ENCODE measurements at regions not wholly inside any gene's neighbourhood (a gene's known extent, or its start where the extent isn't known, plus 50 kb on each side); places are given as distances from the start of the nearest gene placed in this dataset.

- no peak for DNase-seq (ENCODE audit: low read depth, low spot score)
Measured at GRCh38 chr2:226440127-226440918, 359.3 kb downstream of the IRS1 start.

GRCh38 chr2:226439337-226439736 is 360.3 kb downstream of the IRS1 start:
- DNase-seq (ENCODE audit: low read depth, low spot score), result no peak

- no peak for DNase-seq (ENCODE audit: low read depth, low spot score)
Measured at GRCh38 chr2:226435146-226435545, 364.5 kb downstream of the IRS1 start.

- no peak for DNase-seq (ENCODE audit: low read depth, low spot score)
Measured at GRCh38 chr2:226434702-226435101, 364.9 kb downstream of the IRS1 start.

GRCh38 chr2:226431288-226431948 is 368.2 kb downstream of the IRS1 start:
- DNase-seq (ENCODE audit: low read depth, low spot score), result no peak

- DNase-seq (ENCODE audit: low read depth, low spot score), result no peak
Measured at GRCh38 chr2:226429476-226429875, 370.1 kb downstream of the IRS1 start.

- DNase-seq (ENCODE audit: low read depth, low spot score), result no peak
Measured at GRCh38 chr2:226427538-226428307, 371.9 kb downstream of the IRS1 start.

- no peak for DNase-seq (ENCODE audit: low read depth, low spot score)
Measured at GRCh38 chr2:226426292-226426736, 373.3 kb downstream of the IRS1 start.

GRCh38 chr2:226424971-226425370 is 374.6 kb downstream of the IRS1 start:
- no peak for DNase-seq (ENCODE audit: low read depth, low spot score)

GRCh38 chr2:226423498-226423960 is 376.1 kb downstream of the IRS1 start:
- DNase-seq (ENCODE audit: low read depth, low spot score), result no peak

GRCh38 chr2:226420646-226421045 is 379.0 kb downstream of the IRS1 start:
- DNase-seq (ENCODE audit: low read depth, low spot score), result no peak

GRCh38 chr2:226418521-226418920 is 381.1 kb downstream of the IRS1 start:
- DNase-seq (ENCODE audit: low read depth, low spot score), result no peak

- no peak for DNase-seq (ENCODE audit: low read depth, low spot score)
Measured at GRCh38 chr2:226414335-226414734, 385.3 kb downstream of the IRS1 start.

GRCh38 chr2:226413498-226414130 is 386.0 kb downstream of the IRS1 start:
- DNase-seq (ENCODE audit: low read depth, low spot score), result no peak

GRCh38 chr2:226411727-226412360 is 387.8 kb downstream of the IRS1 start:
- DNase-seq (ENCODE audit: low read depth, low spot score), result no peak

- DNase-seq (ENCODE audit: low read depth, low spot score), result no peak
Measured at GRCh38 chr2:226411205-226411604, 388.4 kb downstream of the IRS1 start.

- DNase-seq (ENCODE audit: low read depth, low spot score), result no peak
Measured at GRCh38 chr2:226410247-226410835, 389.3 kb downstream of the IRS1 start.

- DNase-seq (ENCODE audit: low read depth, low spot score), result no peak
Measured at GRCh38 chr2:226409134-226409533, 390.5 kb downstream of the IRS1 start.

- no peak for DNase-seq (ENCODE audit: low read depth, low spot score)
Measured at GRCh38 chr2:226408141-226408540, 391.5 kb downstream of the IRS1 start.

- DNase-seq (ENCODE audit: low read depth, low spot score), result no peak
Measured at GRCh38 chr2:226407135-226407534, 392.5 kb downstream of the IRS1 start.

- DNase-seq (ENCODE audit: low read depth, low spot score), result no peak
Measured at GRCh38 chr2:226405465-226405864, 394.2 kb downstream of the IRS1 start.

All from iPS DF 19.7 (cell line).